HCT116 (cell line): ENCODE measurements at regions not wholly inside any gene's neighbourhood (a gene's known extent, or its start where the extent isn't known, plus 50 kb on each side); places are given as distances from the start of the nearest gene placed in this dataset.

Source experiments
- ATAC-seq: fragments of 200-7000 bp; cut with Tn5 transposase; 2 replicates; pipeline ENCODE4 v1.9.1; 2020; ENCODE audit warnings: mild to moderate bottlenecking, moderate library complexity
- BruUV-seq: library from RNA; stranded (reverse); fragments of 400-500 nt; replicated peaks from 2 replicates; lab custom pipeline; 2021; lab: Mats Ljungman, UMichigan
- CTCF ChIA-PET: fragments of 300-600 bp; sonication (Branson Sonifier 250); formaldehyde crosslinking; loops from one replicate; lab custom pipeline; 2021; ENCODE audit warnings: antibody characterized with exemption; lab: Charles Lee
- POLR2A ChIA-PET: fragments of 300-600, 350-600 bp; sonication (Branson Sonifier 250); formaldehyde crosslinking; loops from one replicate; lab custom pipeline; 2021; ENCODE audit warnings: antibody characterized with exemption; lab: Charles Lee
- RAD21 ChIA-PET, 2 experiments: fragments of 300-600 bp; sonication (Branson Sonifier 250); formaldehyde crosslinking; loops; one replicate each; lab custom pipeline; 2023; ENCODE audit warnings: low total read pairs in 2 of 2; ENCODE audit not compliant: uncharacterized antibody in 2 of 2, unreplicated experiment in 2 of 2, low non-redundant PET in 1 of 2; lab: Charles Lee
- DNase-seq: peaks from one replicate; pipeline ENCODE4 v3.0.0-alpha.2; 2010; ENCODE audit warnings: low read depth, low spot score
- H2AFZ ChIP-seq: fragments of 200-600 bp; shearing (Covaris generic), sonication (generic); 2 replicates; pipeline ENCODE4 v1.6.1; 2017; ENCODE audit warnings: low read depth, mixed run types, mixed read lengths, antibody characterized with exemption, low read length; ENCODE audit not compliant: poor library complexity, severe bottlenecking
- H3K27ac ChIP-seq: 2 replicates; pipeline ENCODE4 v1.5.1; 2012; ENCODE audit warnings: low read depth, low read length
- H3K27me3 ChIP-seq: fragments of 200-600 bp; sonication (generic); 2 replicates; pipeline ENCODE4 v1.6.1; 2016; ENCODE audit warnings: mixed run types, low read length, mixed read lengths; ENCODE audit not compliant: insufficient read depth
- H3K36me3 ChIP-seq, 2 experiments: fragments of 200-500 bp in 1 of 2; fragments of 200-600 bp in 1 of 2; sonication (Bioruptor generic) in 1 of 2; sonication (generic) in 1 of 2; 2 replicates each; pipeline versions ENCODE4 v1.5.1 to v1.6.1; 2014 to 2016; ENCODE audit warnings: low read length in 2 of 2, inconsistent platforms in 1 of 2, mixed read lengths in 1 of 2, mixed run types in 1 of 2; ENCODE audit not compliant: insufficient read depth in 2 of 2, control insufficient read depth in 1 of 2
- H3K4me1 ChIP-seq, 2 experiments: fragments of 200-600 bp in 1 of 2; sonication (generic) in 1 of 2; 2 replicates each; pipeline versions ENCODE4 v1.5.1 to v1.6.1; 2012 to 2017; ENCODE audit warnings: low read length in 2 of 2, inconsistent platforms in 1 of 2, mild to moderate bottlenecking in 1 of 2, mixed read lengths in 1 of 2, mixed run types in 1 of 2, moderate library complexity in 1 of 2; ENCODE audit not compliant: insufficient read depth in 2 of 2, control insufficient read depth in 1 of 2
- H3K4me2 ChIP-seq: fragments of 200-600 bp; sonication (generic); 2 replicates; pipeline ENCODE4 v1.6.1; 2017; ENCODE audit warnings: mixed run types, low read length, mixed read lengths
- H3K4me3 ChIP-seq, 2 experiments: fragments of 200-600 bp in 1 of 2; sonication (generic) in 1 of 2; replicated peaks in 1 of 2; 2 replicates each; pipeline ENCODE4 v1.5.1; 2011 to 2016; ENCODE audit warnings: low read length in 2 of 2, control low read depth in 1 of 2, low read depth in 1 of 2, mild to moderate bottlenecking in 1 of 2, mixed read lengths in 1 of 2, mixed run types in 1 of 2
- H3K79me2 ChIP-seq: fragments of 200-600 bp; sonication (generic); 2 replicates; pipeline ENCODE4 v1.6.1; 2017; ENCODE audit warnings: mild to moderate bottlenecking, mixed run types, low read length, moderate library complexity, mixed read lengths; ENCODE audit not compliant: insufficient read depth
- H3K9ac ChIP-seq: fragments of 200-600 bp; sonication (generic); 2 replicates; pipeline ENCODE4 v1.6.1; 2016; ENCODE audit warnings: low read length, mixed read lengths
- H3K9me2 ChIP-seq: fragments of 200-600 bp; sonication (generic), shearing (Covaris generic); 2 replicates; pipeline ENCODE4 v1.6.1; 2017; ENCODE audit warnings: mixed run types, mild to moderate bottlenecking, moderate library complexity; ENCODE audit not compliant: insufficient read depth
- H3K9me3 ChIP-seq, 2 experiments: fragments of 200-500 bp in 1 of 2; fragments of 200-600 bp in 1 of 2; sonication (Bioruptor generic) in 1 of 2; sonication (generic) in 1 of 2; 2 replicates each; pipeline ENCODE4 v1.6.1; 2014 to 2017; ENCODE audit warnings: low read length in 2 of 2, mixed read lengths in 2 of 2, inconsistent platforms in 1 of 2, low read depth in 1 of 2, mild to moderate bottlenecking in 1 of 2, mixed run types in 1 of 2, moderate library complexity in 1 of 2; ENCODE audit not compliant: control insufficient read depth in 1 of 2, insufficient read depth in 1 of 2
- H4K20me1 ChIP-seq: fragments of 200-600 bp; sonication (generic), shearing (Covaris generic); 2 replicates; pipeline ENCODE4 v1.6.1; 2017; ENCODE audit warnings: mixed run types, mild to moderate bottlenecking, moderate library complexity; ENCODE audit not compliant: insufficient read depth
- ELF1 ChIP-seq: IDR thresholded peaks from 2 replicates; pipeline ENCODE4 v1.6.1; 2012; ENCODE audit warnings: low read depth, borderline replicate concordance
- FOSL1 ChIP-seq: IDR thresholded peaks from 2 replicates; pipeline ENCODE4 v1.6.1; 2012; ENCODE audit warnings: low read depth
- JUND ChIP-seq: IDR thresholded peaks from 2 replicates; pipeline ENCODE4 v1.6.1; 2012
- RAD21 ChIP-seq: IDR thresholded peaks from 2 replicates; pipeline ENCODE4 v1.6.1; 2012; ENCODE audit warnings: low read depth, mild to moderate bottlenecking
- SP1 ChIP-seq: IDR thresholded peaks from 2 replicates; pipeline ENCODE4 v1.6.1; 2012; ENCODE audit warnings: low read depth
- TCF7L2 ChIP-seq: IDR thresholded peaks from 2 replicates; pipeline ENCODE4 v1.7.0; 2011; ENCODE audit warnings: borderline replicate concordance, inconsistent platforms; ENCODE audit not compliant: insufficient read depth, insufficient read length; ENCODE audit errors: extremely low read depth
- ZNF274 ChIP-seq: fragments of 200-500 bp; sonication (Bioruptor generic); IDR thresholded peaks from 2 replicates; pipeline ENCODE4 v1.6.1; 2014; ENCODE audit warnings: mild to moderate bottlenecking, low read depth, low read length, inconsistent platforms
- intact Hi-C: fragments of 100-400 bp; cut with micrococcal nuclease; formaldehyde crosslinking; loops from 2 replicates; pipeline ENCODE4 v1.10.0; 2022
- TF ChIP-seq, protein P1 (sequence below): IDR thresholded peaks from 2 replicates; pipeline ENCODE4 v1.6.1; 2012
- TF ChIP-seq, protein P2 (sequence below), 3 experiments: fragments of 200-600 bp in 1 of 3; sonication (generic) in 1 of 3; IDR thresholded peaks in 2 of 3; conservative IDR thresholded peaks in 1 of 3; 2 replicates each; pipeline ENCODE4 v1.5.1; 2012 to 2017; ENCODE audit warnings: low read depth in 2 of 3, low read length in 2 of 3, antibody characterized with exemption in 1 of 3, borderline replicate concordance in 1 of 3, control low read depth in 1 of 3, mild to moderate bottlenecking in 1 of 3, mixed read lengths in 1 of 3, mixed run types in 1 of 3, moderate library complexity in 1 of 3; ENCODE audit not compliant: insufficient read depth in 1 of 3

DNA sequence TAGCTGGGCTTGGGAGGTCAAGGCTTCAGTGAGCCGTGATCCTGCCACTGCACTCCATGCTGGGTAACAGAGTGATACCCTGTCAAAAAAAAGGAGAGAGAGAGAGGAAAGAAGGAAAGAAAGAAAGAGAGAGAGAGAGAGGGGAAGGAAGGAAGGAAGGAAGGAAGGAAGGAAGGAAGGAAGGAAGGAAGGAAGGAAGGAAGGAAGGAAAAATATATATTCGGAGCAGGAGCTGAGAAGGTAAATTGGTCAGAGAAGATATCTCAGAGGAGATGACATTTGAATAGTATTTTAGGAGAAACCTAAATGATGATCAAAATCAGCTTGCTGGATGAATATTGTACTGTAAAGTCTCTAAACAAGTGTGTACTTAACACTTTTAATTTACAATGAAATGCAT, 633.1 kb downstream of the ZPLD1 start:
- intact Hi-C loops, result no loop called here
- Histone ChIP-seq H3K27me3 (no peaks in the 10 kb centered on the region), H3K4me2 (no peak overlapping the region), H3K27ac (no peak overlapping the region), H3K36me3 (no peaks in the 10 kb centered on the region), H2AFZ (no peak overlapping the region), H4K20me1 (no peaks in the 10 kb centered on the region), H3K9me3 (no peaks in the 10 kb centered on the region), H3K4me1 (no peaks in the 10 kb centered on the region), H3K9me2 (no peaks in the 10 kb centered on the region), H3K9ac (no peak overlapping the region), H3K79me2 (no peaks in the 10 kb centered on the region), H3K4me3 (no peak overlapping the region)
- no peak for DNase-seq
- no TSS peak for BruUV-seq
- CTCF ChIA-PET, result no interaction called here
- RAD21 ChIA-PET, result no interaction called here
- POLR2A ChIA-PET, result no interaction called here
- ATAC-seq, result no peak
- TF ChIP-seq SP1, result no peak
- no peak for TF ChIP-seq TCF7L2
- no peak for TF ChIP-seq ELF1
- TF ChIP-seq RAD21, result no peak
- TF ChIP-seq, protein P1, sequence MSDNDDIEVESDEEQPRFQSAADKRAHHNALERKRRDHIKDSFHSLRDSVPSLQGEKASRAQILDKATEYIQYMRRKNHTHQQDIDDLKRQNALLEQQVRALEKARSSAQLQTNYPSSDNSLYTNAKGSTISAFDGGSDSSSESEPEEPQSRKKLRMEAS, result no peak
- no peak for TF ChIP-seq JUND
- TF ChIP-seq, protein P2, sequence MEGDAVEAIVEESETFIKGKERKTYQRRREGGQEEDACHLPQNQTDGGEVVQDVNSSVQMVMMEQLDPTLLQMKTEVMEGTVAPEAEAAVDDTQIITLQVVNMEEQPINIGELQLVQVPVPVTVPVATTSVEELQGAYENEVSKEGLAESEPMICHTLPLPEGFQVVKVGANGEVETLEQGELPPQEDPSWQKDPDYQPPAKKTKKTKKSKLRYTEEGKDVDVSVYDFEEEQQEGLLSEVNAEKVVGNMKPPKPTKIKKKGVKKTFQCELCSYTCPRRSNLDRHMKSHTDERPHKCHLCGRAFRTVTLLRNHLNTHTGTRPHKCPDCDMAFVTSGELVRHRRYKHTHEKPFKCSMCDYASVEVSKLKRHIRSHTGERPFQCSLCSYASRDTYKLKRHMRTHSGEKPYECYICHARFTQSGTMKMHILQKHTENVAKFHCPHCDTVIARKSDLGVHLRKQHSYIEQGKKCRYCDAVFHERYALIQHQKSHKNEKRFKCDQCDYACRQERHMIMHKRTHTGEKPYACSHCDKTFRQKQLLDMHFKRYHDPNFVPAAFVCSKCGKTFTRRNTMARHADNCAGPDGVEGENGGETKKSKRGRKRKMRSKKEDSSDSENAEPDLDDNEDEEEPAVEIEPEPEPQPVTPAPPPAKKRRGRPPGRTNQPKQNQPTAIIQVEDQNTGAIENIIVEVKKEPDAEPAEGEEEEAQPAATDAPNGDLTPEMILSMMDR (IDR thresholded peaks at IDR 0.05 in 2 of 3, conservative IDR thresholded peaks at IDR 0.05 in 1 of 3; ENCODE audit: borderline replicate concordance in 1 of 3, insufficient read depth in 1 of 3, low read depth in 2 of 3, low read length in 2 of 3), result no peak
- TF ChIP-seq ZNF274, result no peak
- TF ChIP-seq, all 23 proteins: peak for 0

DNA sequence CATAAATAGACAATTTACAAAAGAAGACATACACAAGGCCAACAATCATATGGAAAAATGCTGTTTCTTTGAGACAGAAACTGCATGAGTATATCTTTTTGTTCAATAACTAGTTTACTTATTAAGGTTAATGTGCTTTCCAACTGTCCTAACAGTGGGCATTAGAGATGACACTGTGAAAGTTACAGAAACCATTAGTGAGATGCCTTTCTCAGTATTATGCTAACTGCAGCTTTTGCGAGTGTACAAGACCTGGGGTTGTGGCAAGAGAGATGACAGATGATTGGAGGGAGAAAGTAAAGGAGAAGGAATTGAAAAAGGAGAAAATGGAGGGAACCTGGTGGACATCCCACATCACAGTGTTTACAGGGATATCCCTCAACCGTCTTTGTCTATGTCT, 640.5 kb downstream of the ZPLD1 start:
- Histone ChIP-seq H3K9me3 (no peaks in the 10 kb centered on the region), H3K9me2 (no peaks in the 10 kb centered on the region), H3K36me3 (no peaks in the 10 kb centered on the region), H3K4me2 (no peak overlapping the region), H3K4me1 (no peaks in the 10 kb centered on the region), H3K79me2 (no peaks in the 10 kb centered on the region), H2AFZ (no peak overlapping the region), H4K20me1 (no peaks in the 10 kb centered on the region), H3K27me3 (no peaks in the 10 kb centered on the region), H3K9ac (no peak overlapping the region), H3K4me3 (no peak overlapping the region), H3K27ac (no peak overlapping the region)
- POLR2A ChIA-PET, result no interaction called here
- no TSS peak for BruUV-seq
- DNase-seq (no peak), ATAC-seq (no peak)
- CTCF ChIA-PET, result no interaction called here
- RAD21 ChIA-PET, result no interaction called here
- intact Hi-C loops, result no loop called here
- TF ChIP-seq TCF7L2, result no peak
- TF ChIP-seq FOSL1, result no peak
- TF ChIP-seq RAD21, result no peak
